CD4-positive, alpha-beta T cell (primary cell): ENCODE measurements at regions not wholly inside any gene's neighbourhood (a gene's known extent, or its start where the extent isn't known, plus 50 kb on each side); places are given as distances from the start of the nearest gene placed in this dataset.

ENCODE experiments used
- ATAC-seq: fragments of 200-7000 bp; cut with Tn5 transposase; one replicate; pipeline ENCODE4 v1.10.0; 2022; ENCODE audit warnings: mild to moderate bottlenecking; ENCODE audit not compliant: poor library complexity
- CTCF ChIA-PET: fragments of 350-600 bp; sonication (Branson Sonifier 250); formaldehyde crosslinking; loops from one replicate; lab custom pipeline; 2021; ENCODE audit warnings: antibody characterized with exemption, inconsistent platforms; lab: Charles Lee
- POLR2A ChIA-PET: fragments of 350-600 bp; sonication (Branson Sonifier 250); formaldehyde crosslinking; loops from one replicate; lab custom pipeline; 2021; ENCODE audit warnings: antibody characterized with exemption, inconsistent platforms; lab: Charles Lee
- DNase-seq, 14 experiments: peaks; one replicate each; pipeline ENCODE4 v3.0.0-alpha.2; 2013 to 2020; ENCODE audit warnings: mixed read lengths in 2 of 14
- H3K27ac ChIP-seq, 2 donors: one replicate each; pipeline versions ENCODE4 v1.5.1 to v1.7.0; 2013; ENCODE audit warnings: low read length in 2 of 2, low read depth in 1 of 2, mild to moderate bottlenecking in 1 of 2
- H3K27me3 ChIP-seq, 2 experiments: 1 replicate in 1 of 2; 2 replicates in 1 of 2; pipeline versions ENCODE4 v1.6.1 to v1.7.0; 2013; ENCODE audit warnings: low read length in 2 of 2, control low read depth in 1 of 2, mild to moderate bottlenecking in 1 of 2, moderate library complexity in 1 of 2; ENCODE audit not compliant: insufficient read depth in 2 of 2, control insufficient read depth in 1 of 2
- H3K36me3 ChIP-seq: one replicate; pipeline ENCODE4 v1.6.1; 2013; ENCODE audit warnings: low read length, control low read depth; ENCODE audit not compliant: insufficient read depth
- H3K4me1 ChIP-seq: one replicate; pipeline ENCODE4 v1.6.1; 2013; ENCODE audit warnings: low read length, control low read depth; ENCODE audit not compliant: insufficient read depth
- H3K4me3 ChIP-seq: one replicate; pipeline ENCODE4 v1.5.1; 2013; ENCODE audit warnings: mild to moderate bottlenecking, low read length, moderate library complexity
- H3K9me3 ChIP-seq, 2 experiments: 1 replicate in 1 of 2; 2 replicates in 1 of 2; pipeline versions ENCODE4 v1.6.1 to v1.7.0; 2013; ENCODE audit warnings: low read length in 2 of 2, mild to moderate bottlenecking in 2 of 2, control low read depth in 1 of 2, moderate library complexity in 1 of 2; ENCODE audit not compliant: control insufficient read depth in 1 of 2, insufficient read depth in 1 of 2
- H3K27ac Mint-ChIP-seq: one replicate; pipeline ENCODE4 v1.8.0; 2020; ENCODE audit warnings: mixed read lengths
- H3K27me3 Mint-ChIP-seq: one replicate; pipeline ENCODE4 v1.8.0; 2021; ENCODE audit warnings: mixed read lengths
- H3K36me3 Mint-ChIP-seq: one replicate; pipeline ENCODE4 v1.8.0; 2021; ENCODE audit warnings: low read depth, mixed read lengths
- H3K4me1 Mint-ChIP-seq: one replicate; pipeline ENCODE4 v1.8.0; 2021; ENCODE audit warnings: low read depth, mixed read lengths
- H3K4me3 Mint-ChIP-seq: one replicate; pipeline ENCODE4 v1.8.0; 2020; ENCODE audit warnings: mild to moderate bottlenecking, mixed read lengths
- H3K9me3 Mint-ChIP-seq: one replicate; pipeline ENCODE4 v1.8.0; 2020; ENCODE audit warnings: mixed read lengths
- intact Hi-C, 2 experiments: fragments of 100-400 bp; cut with DNase I in 1 of 2; cut with micrococcal nuclease in 1 of 2; formaldehyde crosslinking; loops; one replicate each; pipeline versions ENCODE4 v1.15.1 to v1.9.0; 2023 to 2025; cut with DNase I, micrococcal nuclease
- TF ChIP-seq, protein P1 (sequence below): fragments of 200-600 bp; IDR thresholded peaks from one replicate; pipeline ENCODE4 v1.8.0; 2022; ENCODE audit warnings: antibody characterized with exemption, mild to moderate bottlenecking

DNA sequence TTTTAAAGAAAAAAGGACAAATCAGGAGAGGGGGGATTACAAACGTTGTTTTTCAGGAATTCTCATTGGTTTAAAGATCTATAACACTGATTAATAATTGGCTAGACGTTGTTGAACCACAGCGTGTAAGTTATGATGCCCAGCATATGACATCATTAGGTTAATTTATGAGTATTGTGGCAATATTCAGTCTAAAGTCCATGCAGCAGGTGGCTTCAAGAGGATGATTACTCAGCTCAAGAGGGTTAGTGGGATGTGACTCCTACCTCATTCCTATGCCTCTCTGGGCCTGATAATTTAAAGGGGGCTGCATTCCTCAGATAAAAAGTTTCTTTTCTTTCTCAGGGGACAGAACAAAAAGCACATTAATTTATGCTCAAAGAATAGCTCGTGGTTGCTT, 1309.0 kb downstream of the EPHA7 start:
- Histone ChIP-seq H3K4me1 (no peaks in the 10 kb centered on the region), H3K27ac (no peak overlapping the region), H3K36me3 (no peaks in the 10 kb centered on the region), H3K9me3 (peaks cover 0 to 14% of the 10 kb centered on the region in 2 experiments), H3K27me3 (no peaks in the 10 kb centered on the region), H3K4me3 (no peak overlapping the region)
- ATAC-seq (no peak), DNase-seq (no peak)
- Mint-ChIP-seq H3K27me3 (no peaks in the 10 kb centered on the region), H3K36me3 (no peaks in the 10 kb centered on the region), H3K4me1 (no peaks in the 10 kb centered on the region), H3K9me3 (peaks cover 9% of the 10 kb centered on the region), H3K4me3 (no peak overlapping the region), H3K27ac (no peak overlapping the region)
- intact Hi-C loops, result no loop called here
- CTCF ChIA-PET, result no interaction called here
- TF ChIP-seq, protein P1, sequence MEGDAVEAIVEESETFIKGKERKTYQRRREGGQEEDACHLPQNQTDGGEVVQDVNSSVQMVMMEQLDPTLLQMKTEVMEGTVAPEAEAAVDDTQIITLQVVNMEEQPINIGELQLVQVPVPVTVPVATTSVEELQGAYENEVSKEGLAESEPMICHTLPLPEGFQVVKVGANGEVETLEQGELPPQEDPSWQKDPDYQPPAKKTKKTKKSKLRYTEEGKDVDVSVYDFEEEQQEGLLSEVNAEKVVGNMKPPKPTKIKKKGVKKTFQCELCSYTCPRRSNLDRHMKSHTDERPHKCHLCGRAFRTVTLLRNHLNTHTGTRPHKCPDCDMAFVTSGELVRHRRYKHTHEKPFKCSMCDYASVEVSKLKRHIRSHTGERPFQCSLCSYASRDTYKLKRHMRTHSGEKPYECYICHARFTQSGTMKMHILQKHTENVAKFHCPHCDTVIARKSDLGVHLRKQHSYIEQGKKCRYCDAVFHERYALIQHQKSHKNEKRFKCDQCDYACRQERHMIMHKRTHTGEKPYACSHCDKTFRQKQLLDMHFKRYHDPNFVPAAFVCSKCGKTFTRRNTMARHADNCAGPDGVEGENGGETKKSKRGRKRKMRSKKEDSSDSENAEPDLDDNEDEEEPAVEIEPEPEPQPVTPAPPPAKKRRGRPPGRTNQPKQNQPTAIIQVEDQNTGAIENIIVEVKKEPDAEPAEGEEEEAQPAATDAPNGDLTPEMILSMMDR, result no peak
- POLR2A ChIA-PET, result no interaction called here

DNA sequence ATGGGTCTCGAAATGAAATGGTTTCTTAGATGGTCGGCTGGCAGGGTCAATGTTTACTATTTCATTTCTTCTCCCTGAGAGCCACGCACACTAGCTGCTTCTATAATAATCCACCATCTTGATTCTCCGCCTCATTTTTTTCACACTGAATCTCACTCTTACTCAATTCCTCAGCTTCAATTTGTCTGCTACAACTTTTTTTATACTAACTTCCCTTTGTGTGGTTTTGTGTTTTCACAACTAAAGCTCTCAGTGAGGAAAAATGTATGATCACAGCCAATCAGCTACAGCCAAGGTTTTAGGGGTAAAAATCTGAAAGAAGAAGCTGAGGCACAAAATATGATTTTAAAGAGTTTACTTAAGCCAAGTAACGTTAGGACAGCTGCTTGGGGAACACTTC, 1309.4 kb downstream of the EPHA7 start:
- Mint-ChIP-seq H3K9me3 (peaks cover 9% of the 10 kb centered on the region), H3K36me3 (no peaks in the 10 kb centered on the region), H3K4me1 (no peaks in the 10 kb centered on the region), H3K27me3 (no peaks in the 10 kb centered on the region), H3K4me3 (no peak overlapping the region), H3K27ac (no peak overlapping the region)
- peaks cover 0 to 14% of the 10 kb centered on the region in 2 experiments for H3K9me3 ChIP-seq
- POLR2A ChIA-PET, result no interaction called here
- intact Hi-C loops, result no loop called here
- no peak for ATAC-seq
- H3K4me1 ChIP-seq, result no peaks in the 10 kb centered on the region
- no peak overlapping the region for H3K27ac ChIP-seq
- no peak overlapping the region for H3K4me3 ChIP-seq
- CTCF ChIA-PET, result no interaction called here
- H3K36me3 ChIP-seq, result no peaks in the 10 kb centered on the region
- peak in 1 of 14 experiments; percentile 5 for DNase-seq
- H3K27me3 ChIP-seq, result no peaks in the 10 kb centered on the region
- TF ChIP-seq, protein P1, result no peak

DNA sequence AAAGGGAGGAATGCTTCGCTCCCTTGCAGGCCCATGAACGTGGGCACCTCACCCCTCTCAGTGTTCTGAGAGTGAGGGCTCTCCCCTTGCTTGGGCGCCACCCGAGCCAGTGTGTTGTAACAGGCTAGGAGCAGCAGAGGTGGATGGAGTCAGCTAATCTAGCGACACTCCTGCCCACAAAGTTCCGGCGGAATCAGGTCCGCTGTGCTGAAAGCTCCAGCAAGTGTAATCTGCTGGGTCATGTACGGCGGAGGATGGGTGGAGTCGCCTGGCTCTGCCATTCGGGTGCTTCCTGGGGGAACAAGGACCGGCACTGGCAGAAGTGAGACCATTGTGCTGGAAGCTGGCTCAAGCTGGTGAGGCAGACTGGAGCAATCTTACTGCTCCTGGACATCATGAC, 1310.1 kb downstream of the EPHA7 start:
- ATAC-seq (no peak), DNase-seq (no peak)
- Histone ChIP-seq H3K4me1 (no peaks in the 10 kb centered on the region), H3K4me3 (no peak overlapping the region), H3K9me3 (peaks cover 0 to 14% of the 10 kb centered on the region in 2 experiments), H3K36me3 (no peaks in the 10 kb centered on the region), H3K27ac (no peak overlapping the region), H3K27me3 (no peaks in the 10 kb centered on the region)
- ChIA-PET POLR2A (no interaction called here), CTCF (no interaction called here)
- H3K27me3 Mint-ChIP-seq, result no peaks in the 10 kb centered on the region
- TF ChIP-seq, protein P1, result no peak
- intact Hi-C loops, result no loop called here
- H3K27ac Mint-ChIP-seq, result no peak overlapping the region
- H3K4me3 Mint-ChIP-seq, result no peak overlapping the region
- H3K4me1 Mint-ChIP-seq, result no peaks in the 10 kb centered on the region
- no peaks in the 10 kb centered on the region for H3K36me3 Mint-ChIP-seq
- peaks cover 9% of the 10 kb centered on the region for H3K9me3 Mint-ChIP-seq
